Upper lobe of right lung (tissue), 1 donor: ENCODE measurements at regions not wholly inside any gene's neighbourhood (a gene's known extent, or its start where the extent isn't known, plus 50 kb on each side); places are given as distances from the start of the nearest gene placed in this dataset.
"Not testable (repeated sequence)": the region's sequence is repeated elsewhere in the genome, so short reads cannot be mapped to it uniquely, and the experiment has no call there.

Source experiments
- ATAC-seq: fragments of 200-7000 bp; cut with Tn5 transposase; one replicate; pipeline ENCODE4 v1.9.1; 2020; ENCODE audit warnings: mild to moderate bottlenecking, moderate library complexity
- DNase-seq: peaks from one replicate; pipeline ENCODE4 v3.0.0-alpha.2; 2020
- H3K27ac ChIP-seq: fragments of 200-600 bp; one replicate; pipeline ENCODE4 v1.8.0; 2022
- H3K27me3 ChIP-seq: fragments of 200-600 bp; one replicate; pipeline ENCODE4 v1.8.0; 2022; ENCODE audit warnings: mild to moderate bottlenecking
- H3K36me3 ChIP-seq: fragments of 200-600 bp; one replicate; pipeline ENCODE4 v1.8.0; 2022
- H3K4me1 ChIP-seq: fragments of 200-600 bp; one replicate; pipeline ENCODE4 v1.8.0; 2022
- H3K4me3 ChIP-seq: fragments of 200-600 bp; one replicate; pipeline ENCODE4 v1.8.0; 2022; ENCODE audit warnings: mild to moderate bottlenecking
- H3K9me3 ChIP-seq: fragments of 200-600 bp; one replicate; pipeline ENCODE4 v1.8.0; 2022
- CTCF ChIP-seq: fragments of 200-600 bp; IDR thresholded peaks from one replicate; pipeline ENCODE4 v1.8.0; 2022; ENCODE audit warnings: antibody characterized with exemption
- intact Hi-C: fragments of 100-400 bp; cut with DNase I; formaldehyde crosslinking; loops from one replicate; pipeline ENCODE4 v1.11.0; 2022
- donor health status: DM: no; HTN: yes; CAD: no; lungs with severe emphysema.

GRCh38 chr2:62321380-62322289 lies 125.7 kb downstream of the B3GNT2 start:
- TF ChIP-seq CTCF, result no peak
- no peaks in the 10 kb centered on the region for H3K36me3 ChIP-seq
- H3K27ac ChIP-seq, result no peak overlapping the region
- ATAC-seq (no peak), DNase-seq (no peak)
- H3K4me1 ChIP-seq, result no peaks in the 10 kb centered on the region
- H3K9me3 ChIP-seq, result no peaks in the 10 kb centered on the region
- intact Hi-C loops, result no loop called here
- H3K4me3 ChIP-seq, result no peak overlapping the region
- no peaks in the 10 kb centered on the region for H3K27me3 ChIP-seq

GRCh38 chr2:62320657-62321357 lies 124.9 kb downstream of the B3GNT2 start:
- H3K4me1 ChIP-seq, result no peaks in the 10 kb centered on the region
- intact Hi-C loops, result no loop called here

GRCh38 chr2:62320137-62320536 lies 124.2 kb downstream of the B3GNT2 start:
- intact Hi-C loops, H3K36me3 ChIP-seq, DNase-seq, H3K4me3 ChIP-seq, H3K27ac ChIP-seq, H3K9me3 ChIP-seq, H3K27me3 ChIP-seq, ATAC-seq, H3K4me1 ChIP-seq: not testable (repeated sequence)

More at GRCh38 chr2:62320657-62321357, 124.9 kb downstream of the B3GNT2 start:
- ATAC-seq (no peak), DNase-seq (no peak)
- no peaks in the 10 kb centered on the region for H3K36me3 ChIP-seq
- no peak overlapping the region for H3K4me3 ChIP-seq
- H3K27ac ChIP-seq, result no peak overlapping the region
- no peak for TF ChIP-seq CTCF
- no peaks in the 10 kb centered on the region for H3K9me3 ChIP-seq
- H3K27me3 ChIP-seq, result no peaks in the 10 kb centered on the region

GRCh38 chr2:62319070-62319469 lies 123.2 kb downstream of the B3GNT2 start:
- Histone ChIP-seq H3K4me1 (no peaks in the 10 kb centered on the region), H3K27ac (no peak overlapping the region), H3K27me3 (no peaks in the 10 kb centered on the region), H3K4me3 (no peak overlapping the region), H3K9me3 (no peaks in the 10 kb centered on the region), H3K36me3 (no peaks in the 10 kb centered on the region)
- intact Hi-C loops, result no loop called here
- TF ChIP-seq CTCF, result no peak
- no peak for DNase-seq
- no peak for ATAC-seq

- H3K27me3 ChIP-seq, result no peaks in the 10 kb centered on the region
- intact Hi-C loops, result no loop called here
- H3K4me3 ChIP-seq, result no peak overlapping the region
- no peaks in the 10 kb centered on the region for H3K4me1 ChIP-seq
- no peak for TF ChIP-seq CTCF
- ATAC-seq, result no peak
- H3K9me3 ChIP-seq, result no peaks in the 10 kb centered on the region
- H3K36me3 ChIP-seq, result no peaks in the 10 kb centered on the region
- no peak for DNase-seq
- H3K27ac ChIP-seq, result no peak overlapping the region
These were observed 119.6 kb downstream of the B3GNT2 start for GRCh38 chr2:62315476-62315875.

GRCh38 chr2:62314291-62314690 lies 118.4 kb downstream of the B3GNT2 start:
- Histone ChIP-seq H3K36me3 (no peaks in the 10 kb centered on the region), H3K4me3 (no peak overlapping the region), H3K4me1 (peaks cover 6% of the 10 kb centered on the region), H3K27ac (no peak overlapping the region), H3K9me3 (no peaks in the 10 kb centered on the region), H3K27me3 (no peaks in the 10 kb centered on the region)
- DNase-seq, result no peak
- no peak for TF ChIP-seq CTCF
- intact Hi-C loops, result no loop called here
- ATAC-seq, result no peak
